B cell (primary cell): ENCODE measurements at regions not wholly inside any gene's neighbourhood (a gene's known extent, or its start where the extent isn't known, plus 50 kb on each side); places are given as distances from the start of the nearest gene placed in this dataset.

Experiments used
- ATAC-seq: fragments of 200-7000 bp; cut with Tn5 transposase; one replicate; pipeline ENCODE4 v1.10.0; 2021; ENCODE audit warnings: low read depth, mild to moderate bottlenecking, moderate number of reproducible peaks, moderate library complexity
- CTCF ChIA-PET: fragments of 350-600 bp; sonication (Branson Sonifier 250); formaldehyde crosslinking; loops from one replicate; lab custom pipeline; 2021; ENCODE audit warnings: antibody characterized with exemption, inconsistent platforms; lab: Charles Lee
- POLR2A ChIA-PET: fragments of 350-600 bp; sonication (Branson Sonifier 250); formaldehyde crosslinking; loops from one replicate; lab custom pipeline; 2021; ENCODE audit warnings: antibody characterized with exemption; lab: Charles Lee
- DNase-seq: peaks from one replicate; pipeline ENCODE4 v3.0.0; 2013
- H2AFZ ChIP-seq: 2 replicates; pipeline ENCODE4 v1.6.1; 2012; ENCODE audit warnings: mild to moderate bottlenecking, low read depth, low read length; ENCODE audit not compliant: insufficient read depth, poor library complexity, severe bottlenecking
- H3K27ac ChIP-seq, 2 donors: 1 replicate in 1 of 2; 2 replicates in 1 of 2; pipeline ENCODE4 v1.5.1; 2012 to 2013; ENCODE audit warnings: low read length in 2 of 2, mild to moderate bottlenecking in 2 of 2, moderate library complexity in 1 of 2
- H3K27me3 ChIP-seq, 4 experiments: fragments of 200-600 bp in 1 of 4; sonication (generic) in 1 of 4; replicated peaks in 1 of 4; 1 replicate in 2 of 4; 2 replicates in 2 of 4; pipeline versions ENCODE4 v1.6.1 to v1.7.0; 2013 to 2016; ENCODE audit warnings: low read length in 3 of 4, mild to moderate bottlenecking in 2 of 4, mixed read lengths in 1 of 4, moderate library complexity in 1 of 4; ENCODE audit not compliant: insufficient read depth in 4 of 4, control insufficient read depth in 3 of 4; ENCODE audit errors: control extremely low read depth in 1 of 4
- H3K36me3 ChIP-seq, 2 experiments: replicated peaks in 1 of 2; 1 replicate in 1 of 2; 2 replicates in 1 of 2; pipeline versions ENCODE4 v1.6.1 to v1.7.1; 2013; ENCODE audit warnings: low read length in 1 of 2; ENCODE audit not compliant: insufficient read depth in 2 of 2, control insufficient read depth in 1 of 2; ENCODE audit errors: control extremely low read depth in 1 of 2, extremely low read depth in 1 of 2
- H3K4me1 ChIP-seq, 2 donors: fragments of 200-600 bp in 1 of 2; sonication (generic) in 1 of 2; 1 replicate in 1 of 2; 2 replicates in 1 of 2; pipeline versions ENCODE4 v1.5.1 to v1.6.1; 2013 to 2017; ENCODE audit warnings: low read length in 2 of 2; ENCODE audit not compliant: control insufficient read depth in 2 of 2, insufficient read depth in 2 of 2
- H3K4me2 ChIP-seq: replicated peaks from 2 replicates; pipeline ENCODE3; 2012; ENCODE audit warnings: mild to moderate bottlenecking, low read depth, low read length; ENCODE audit not compliant: poor library complexity, severe bottlenecking
- H3K4me3 ChIP-seq, 5 experiments: fragments of 200-600 bp in 1 of 5; sonication (generic) in 1 of 5; 1 replicate in 3 of 5; 2 replicates in 2 of 5; pipeline versions ENCODE4 v1.5.1 to v1.7.0; 2011 to 2016; ENCODE audit warnings: low read length in 4 of 5, mild to moderate bottlenecking in 4 of 5, low read depth in 2 of 5, control low read depth in 1 of 5, moderate library complexity in 1 of 5; ENCODE audit not compliant: insufficient read depth in 1 of 5; ENCODE audit errors: control extremely low read depth in 1 of 5, extremely low read depth in 1 of 5
- H3K79me2 ChIP-seq: fragments of 200-600 bp; sonication (generic); one replicate; pipeline ENCODE4 v1.6.0; 2016; ENCODE audit warnings: low read length; ENCODE audit not compliant: control insufficient read depth, insufficient read depth
- H3K9ac ChIP-seq: fragments of 200-600 bp; sonication (generic); 2 replicates; pipeline ENCODE4 v1.6.1; 2017; ENCODE audit warnings: mild to moderate bottlenecking, low read length, moderate library complexity
- H3K9me3 ChIP-seq, 3 donors: one replicate each; pipeline versions ENCODE4 v1.6.1 to v1.7.1; 2013; ENCODE audit warnings: low read length in 2 of 3; ENCODE audit not compliant: control insufficient read depth in 2 of 3, insufficient read depth in 1 of 3; ENCODE audit errors: control extremely low read depth in 1 of 3
- H4K20me1 ChIP-seq: 2 replicates; pipeline ENCODE4 v1.6.0; 2012; ENCODE audit warnings: mild to moderate bottlenecking, low read length; ENCODE audit not compliant: insufficient read depth, control insufficient read depth, poor library complexity, severe bottlenecking
- H3K27ac Mint-ChIP-seq: one replicate; pipeline ENCODE4 v1.8.0; 2021; ENCODE audit warnings: mixed read lengths
- H3K27me3 Mint-ChIP-seq: one replicate; pipeline ENCODE4 v1.8.0; 2021; ENCODE audit warnings: mixed read lengths
- H3K4me1 Mint-ChIP-seq: one replicate; pipeline ENCODE4 v1.8.0; 2021; ENCODE audit warnings: mixed read lengths
- H3K4me3 Mint-ChIP-seq: one replicate; pipeline ENCODE4 v1.8.0; 2021; ENCODE audit warnings: mixed read lengths
- H3K9me3 Mint-ChIP-seq: one replicate; pipeline ENCODE4 v1.8.0; 2022; ENCODE audit warnings: mixed read lengths; ENCODE audit not compliant: insufficient read depth
- EZH2 ChIP-seq: IDR thresholded peaks from 2 replicates; pipeline ENCODE4 v1.6.1; 2012; ENCODE audit warnings: borderline replicate concordance, low read depth, mild to moderate bottlenecking, moderate library complexity, low read length; ENCODE audit not compliant: insufficient read depth, poor library complexity, severe bottlenecking
- WGBS: methylation state at CpG from one replicate; pipeline ENCODE4 v1.1.5; 2013; ENCODE audit warnings: missing lambda C conversion rate; ENCODE audit not compliant: insufficient coverage; 5-methylcytosine and 5-hydroxymethylcytosine counted together
- intact Hi-C: fragments of 100-400 bp; cut with micrococcal nuclease; formaldehyde crosslinking; loops from one replicate; pipeline ENCODE4 v1.10.0; 2022
- TF ChIP-seq, protein P1 (sequence below): fragments of 200-600 bp; IDR thresholded peaks from one replicate; pipeline ENCODE4 v1.8.0; 2022; ENCODE audit warnings: antibody characterized with exemption, mild to moderate bottlenecking

DNA sequence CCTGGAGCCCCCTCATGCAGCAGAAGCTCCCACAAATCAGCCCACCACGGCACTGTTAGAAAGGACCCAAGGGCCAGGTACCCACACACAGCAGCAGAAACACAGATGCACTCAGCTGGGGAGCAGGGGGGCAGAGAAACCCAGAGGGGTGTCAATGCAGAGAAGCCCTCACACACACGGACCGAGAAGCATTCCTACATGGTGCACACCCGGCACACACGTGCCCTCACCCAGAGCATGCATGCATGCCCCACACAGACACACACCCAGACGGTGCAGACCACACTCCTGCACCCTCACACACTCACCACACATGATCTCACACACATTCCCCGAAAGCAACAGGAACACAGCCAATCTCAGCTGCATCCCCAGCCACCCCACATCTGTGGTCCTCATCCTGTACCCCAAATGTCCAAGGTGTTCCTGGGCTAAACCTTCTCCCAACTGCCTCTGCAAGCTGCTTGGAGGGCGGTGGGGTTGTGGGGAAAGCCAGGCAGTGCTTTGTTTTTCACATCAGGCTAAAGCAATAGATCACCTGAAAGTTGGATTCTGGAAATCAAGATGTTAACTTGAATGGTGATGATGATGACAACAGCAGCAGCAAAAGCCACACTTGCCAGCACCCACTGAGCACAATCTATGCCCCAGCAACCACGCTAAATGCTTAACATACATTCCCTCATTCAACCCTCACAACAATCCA is 102.3 kb downstream of the ZFP36L2 start:
- Histone ChIP-seq H2AFZ (peak overlapping the region; percentile 21), H3K4me3 (no peak overlapping the region), H3K27ac (no peak overlapping the region), H3K79me2 (no peaks in the 10 kb centered on the region), H3K9me3 (peaks cover 0 to 10% (median 7%) of the 10 kb centered on the region in 3 donors), H3K4me2 (peak overlapping the region; percentile 14), H3K36me3 (no peaks in the 10 kb centered on the region), H3K4me1 (peaks cover 43 to 54% of the 10 kb centered on the region in 2 donors), H3K27me3 (peaks cover 0 to 2% (median 0%) of the 10 kb centered on the region in 4 experiments), H3K9ac (no peak overlapping the region), H4K20me1 (no peaks in the 10 kb centered on the region)
- WGBS = 56% methylated on average over 7 of the region's 9 CpGs
- ChIA-PET POLR2A (interaction anchor here (0.6 to 14.8 kb wide), 5 partner anchors 10 to 112 kb away, joined by 3 to 561 read pairs (median 5); partner anchors contain the start of gene ZFP36L2), CTCF (interaction anchor here (1.6 to 15.3 kb wide), 5 partner anchors 8 to 360 kb away, joined by 5 to 650 read pairs (median 20); partner anchors contain the start of gene ZFP36L2)
- peaks cover 47% of the 10 kb centered on the region for H3K4me1 Mint-ChIP-seq
- H3K27ac Mint-ChIP-seq = peak overlapping the region; percentile 66
- DNase-seq (no peak), ATAC-seq (no peak)
- no peak for TF ChIP-seq EZH2
- TF ChIP-seq, protein P1, sequence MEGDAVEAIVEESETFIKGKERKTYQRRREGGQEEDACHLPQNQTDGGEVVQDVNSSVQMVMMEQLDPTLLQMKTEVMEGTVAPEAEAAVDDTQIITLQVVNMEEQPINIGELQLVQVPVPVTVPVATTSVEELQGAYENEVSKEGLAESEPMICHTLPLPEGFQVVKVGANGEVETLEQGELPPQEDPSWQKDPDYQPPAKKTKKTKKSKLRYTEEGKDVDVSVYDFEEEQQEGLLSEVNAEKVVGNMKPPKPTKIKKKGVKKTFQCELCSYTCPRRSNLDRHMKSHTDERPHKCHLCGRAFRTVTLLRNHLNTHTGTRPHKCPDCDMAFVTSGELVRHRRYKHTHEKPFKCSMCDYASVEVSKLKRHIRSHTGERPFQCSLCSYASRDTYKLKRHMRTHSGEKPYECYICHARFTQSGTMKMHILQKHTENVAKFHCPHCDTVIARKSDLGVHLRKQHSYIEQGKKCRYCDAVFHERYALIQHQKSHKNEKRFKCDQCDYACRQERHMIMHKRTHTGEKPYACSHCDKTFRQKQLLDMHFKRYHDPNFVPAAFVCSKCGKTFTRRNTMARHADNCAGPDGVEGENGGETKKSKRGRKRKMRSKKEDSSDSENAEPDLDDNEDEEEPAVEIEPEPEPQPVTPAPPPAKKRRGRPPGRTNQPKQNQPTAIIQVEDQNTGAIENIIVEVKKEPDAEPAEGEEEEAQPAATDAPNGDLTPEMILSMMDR = no peak
- peak overlapping the region; percentile 32 for H3K4me3 Mint-ChIP-seq
- peaks cover 5% of the 10 kb centered on the region for H3K9me3 Mint-ChIP-seq
- intact Hi-C loops = no loop called here
- H3K27me3 Mint-ChIP-seq = no peaks in the 10 kb centered on the region

DNA sequence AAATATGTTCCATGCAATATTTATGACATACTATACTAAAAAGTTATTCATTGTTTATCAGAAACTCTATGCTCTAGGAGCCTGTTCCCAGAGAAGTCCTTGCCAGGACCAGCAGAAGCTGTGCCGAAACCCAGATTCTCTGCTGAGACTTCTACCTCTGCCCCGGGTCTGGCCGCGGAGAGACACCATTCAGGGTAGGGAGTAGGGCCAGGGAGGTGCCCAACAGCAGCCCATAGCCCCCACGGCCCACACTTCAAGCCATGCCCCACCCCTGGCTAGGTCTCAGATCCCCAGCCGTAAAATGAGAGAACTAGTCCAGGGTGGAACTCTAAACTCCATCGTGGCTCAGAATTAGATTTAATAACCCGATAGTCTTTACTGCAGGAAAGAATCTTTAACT is 102.9 kb downstream of the ZFP36L2 start:
- DNase-seq = no peak
- no peaks in the 10 kb centered on the region for H4K20me1 ChIP-seq
- Mint-ChIP-seq H3K4me3 (no peak overlapping the region), H3K9me3 (peaks cover 10% of the 10 kb centered on the region), H3K27me3 (no peaks in the 10 kb centered on the region), H3K4me1 (peaks cover 41% of the 10 kb centered on the region), H3K27ac (peak overlapping the region; percentile 41)
- no peak for ATAC-seq
- POLR2A ChIA-PET = interaction anchor here (14.8 kb wide), 1 partner anchor 100 kb away, joined by 561 read pairs; the partner anchor contains the start of gene ZFP36L2
- no peak overlapping the region for H2AFZ ChIP-seq
- no peak overlapping the region for H3K4me3 ChIP-seq
- no peaks in the 10 kb centered on the region for H3K79me2 ChIP-seq
- H3K4me2 ChIP-seq = no peak overlapping the region
- H3K27me3 ChIP-seq = peaks cover 0 to 2% (median 0%) of the 10 kb centered on the region in 4 experiments
- H3K9ac ChIP-seq = no peak overlapping the region
- H3K27ac ChIP-seq = no peak overlapping the region
- peaks cover 0 to 12% (median 10%) of the 10 kb centered on the region in 3 donors for H3K9me3 ChIP-seq
- no peak for TF ChIP-seq EZH2
- TF ChIP-seq, protein P1 = no peak
- CTCF ChIA-PET = interaction anchor here (15.3 kb wide), 1 partner anchor 103 kb away, joined by 650 read pairs; the partner anchor contains the start of gene ZFP36L2
- H3K4me1 ChIP-seq = peaks cover 38 to 48% of the 10 kb centered on the region in 2 donors
- intact Hi-C loops = no loop called here
- WGBS = 87% methylated on average over 7 of the region's 8 CpGs
- no peaks in the 10 kb centered on the region for H3K36me3 ChIP-seq
